Type B pancreatic cell (in vitro differentiated cells): ENCODE measurements at regions not wholly inside any gene's neighbourhood (a gene's known extent, or its start where the extent isn't known, plus 50 kb on each side); places are given as distances from the start of the nearest gene placed in this dataset.

Experiments used
- DNase-seq: peaks from one replicate; pipeline ENCODE4 v3.0.0; 2021; ENCODE audit warnings: mixed read lengths; ENCODE audit not compliant: unreplicated experiment; ENCODE audit errors: extremely low spot score
- H3K27ac Mint-ChIP-seq: 2 replicates; pipeline ENCODE4 v1.8.0; 2021; ENCODE audit warnings: mild to moderate bottlenecking, mixed read lengths
- H3K27me3 Mint-ChIP-seq: 2 replicates; pipeline ENCODE4 v1.8.0; 2021; ENCODE audit warnings: mixed read lengths
- H3K36me3 Mint-ChIP-seq: 2 replicates; pipeline ENCODE4 v1.8.0; 2021; ENCODE audit warnings: mixed read lengths
- H3K4me1 Mint-ChIP-seq: one replicate; pipeline ENCODE4 v1.8.0; 2021; ENCODE audit warnings: mixed read lengths; ENCODE audit not compliant: unreplicated experiment
- H3K4me3 Mint-ChIP-seq: 2 replicates; pipeline ENCODE4 v1.8.0; 2021; ENCODE audit warnings: mild to moderate bottlenecking, mixed read lengths
- H3K9me3 Mint-ChIP-seq: 2 replicates; pipeline ENCODE4 v1.8.0; 2021; ENCODE audit warnings: mixed read lengths
- TF ChIP-seq, protein P1 (sequence below): fragments of 200-600 bp; sonication (generic); conservative IDR thresholded peaks from 2 replicates; pipeline ENCODE4 v1.5.0; 2021; ENCODE audit warnings: antibody characterized with exemption, mild to moderate bottlenecking

DNA sequence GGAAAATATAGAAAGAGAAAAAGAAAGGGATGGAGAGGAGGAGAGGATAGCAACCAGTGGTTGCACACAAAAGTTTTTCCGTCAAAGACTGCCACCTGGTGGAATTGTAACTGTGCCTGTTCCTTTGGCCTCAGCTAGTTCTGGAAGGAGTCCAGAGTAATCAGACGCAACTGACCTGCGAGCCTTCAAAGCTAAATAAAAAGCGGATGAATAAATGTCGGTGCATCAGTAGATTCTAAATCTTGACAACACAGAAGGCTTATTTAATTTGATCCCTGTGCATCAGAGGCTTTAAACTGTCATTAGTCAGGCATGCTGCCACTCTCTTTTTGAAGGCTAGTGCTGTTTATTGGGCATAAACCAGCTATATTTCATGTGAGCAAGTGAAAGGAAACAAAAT is 132.9 kb upstream of the ACO1 start:
- Mint-ChIP-seq H3K27ac (no peak overlapping the region), H3K27me3 (no peaks in the 10 kb centered on the region), H3K36me3 (no peaks in the 10 kb centered on the region), H3K9me3 (no peaks in the 10 kb centered on the region), H3K4me1 (no peaks in the 10 kb centered on the region), H3K4me3 (no peak overlapping the region)
- no peak for DNase-seq
- TF ChIP-seq, protein P1, sequence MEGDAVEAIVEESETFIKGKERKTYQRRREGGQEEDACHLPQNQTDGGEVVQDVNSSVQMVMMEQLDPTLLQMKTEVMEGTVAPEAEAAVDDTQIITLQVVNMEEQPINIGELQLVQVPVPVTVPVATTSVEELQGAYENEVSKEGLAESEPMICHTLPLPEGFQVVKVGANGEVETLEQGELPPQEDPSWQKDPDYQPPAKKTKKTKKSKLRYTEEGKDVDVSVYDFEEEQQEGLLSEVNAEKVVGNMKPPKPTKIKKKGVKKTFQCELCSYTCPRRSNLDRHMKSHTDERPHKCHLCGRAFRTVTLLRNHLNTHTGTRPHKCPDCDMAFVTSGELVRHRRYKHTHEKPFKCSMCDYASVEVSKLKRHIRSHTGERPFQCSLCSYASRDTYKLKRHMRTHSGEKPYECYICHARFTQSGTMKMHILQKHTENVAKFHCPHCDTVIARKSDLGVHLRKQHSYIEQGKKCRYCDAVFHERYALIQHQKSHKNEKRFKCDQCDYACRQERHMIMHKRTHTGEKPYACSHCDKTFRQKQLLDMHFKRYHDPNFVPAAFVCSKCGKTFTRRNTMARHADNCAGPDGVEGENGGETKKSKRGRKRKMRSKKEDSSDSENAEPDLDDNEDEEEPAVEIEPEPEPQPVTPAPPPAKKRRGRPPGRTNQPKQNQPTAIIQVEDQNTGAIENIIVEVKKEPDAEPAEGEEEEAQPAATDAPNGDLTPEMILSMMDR: peak; percentile 85

DNA sequence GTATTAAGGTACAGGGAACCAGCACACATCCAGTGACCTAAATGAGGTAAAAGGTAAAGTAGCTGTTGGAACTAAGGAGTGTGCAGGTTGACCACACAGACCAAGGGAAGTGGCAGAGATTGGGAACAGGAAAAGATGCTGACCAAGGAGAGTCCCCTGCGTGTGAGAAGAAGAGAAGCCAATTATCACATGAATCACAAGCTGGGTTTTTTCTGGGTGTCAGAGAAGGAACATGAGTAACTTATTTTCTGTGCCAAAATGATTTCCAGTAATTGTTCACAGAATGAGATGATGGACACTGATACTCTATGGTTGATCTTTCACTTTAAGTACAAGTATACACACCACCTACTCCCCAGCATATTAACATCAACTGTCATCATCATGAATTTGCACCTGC is 130.7 kb upstream of the ACO1 start:
- Mint-ChIP-seq H3K27me3 (no peaks in the 10 kb centered on the region), H3K4me1 (no peaks in the 10 kb centered on the region), H3K27ac (no peak overlapping the region), H3K36me3 (no peaks in the 10 kb centered on the region), H3K4me3 (no peak overlapping the region), H3K9me3 (no peaks in the 10 kb centered on the region)
- no peak for DNase-seq
- TF ChIP-seq, protein P1: no peak

DNA sequence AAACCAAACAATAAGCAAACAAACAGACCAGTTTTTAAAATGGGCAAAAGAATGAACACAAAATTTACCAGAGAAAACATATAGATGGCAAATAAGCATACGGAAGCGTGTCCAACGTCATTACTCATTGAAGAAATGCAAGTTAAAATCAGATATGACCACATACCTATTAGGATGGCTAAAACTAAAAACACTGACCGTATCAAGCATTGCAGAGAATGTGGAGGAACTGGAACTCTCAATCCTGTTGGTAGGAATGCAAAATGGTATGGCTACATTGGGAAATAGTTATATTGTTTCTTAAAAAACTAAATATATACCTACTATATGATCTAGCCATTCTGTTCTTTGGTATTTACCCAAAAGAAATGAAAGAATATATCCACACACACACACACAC is 129.4 kb upstream of the ACO1 start:
- no peaks in the 10 kb centered on the region for H3K9me3 Mint-ChIP-seq
- H3K4me1 Mint-ChIP-seq: no peaks in the 10 kb centered on the region
- TF ChIP-seq, protein P1: no peak
- no peak overlapping the region for H3K27ac Mint-ChIP-seq
- no peaks in the 10 kb centered on the region for H3K27me3 Mint-ChIP-seq
- H3K4me3 Mint-ChIP-seq: no peak overlapping the region
- H3K36me3 Mint-ChIP-seq: no peaks in the 10 kb centered on the region
- DNase-seq: no peak

DNA sequence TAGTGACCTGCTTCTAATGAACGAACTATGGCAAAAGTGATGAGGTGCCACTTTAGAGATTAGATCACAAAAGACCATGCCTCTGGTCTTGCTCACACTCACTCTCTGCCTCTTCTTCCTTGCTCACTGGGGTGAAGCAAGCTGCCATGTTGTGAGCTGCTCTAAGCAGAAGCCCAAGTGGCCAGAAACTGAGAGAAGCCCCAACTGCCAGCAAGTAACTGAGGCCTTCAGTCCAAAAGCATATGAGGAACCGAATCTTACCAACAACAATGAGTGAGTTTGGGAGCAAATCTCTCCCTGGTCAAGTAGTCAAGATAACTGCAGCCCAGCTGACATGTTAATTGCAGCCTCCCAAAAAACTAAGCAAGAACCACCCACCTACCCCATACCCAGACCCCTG is 126.0 kb upstream of the ACO1 start:
- H3K27ac Mint-ChIP-seq: no peak overlapping the region
- no peaks in the 10 kb centered on the region for H3K27me3 Mint-ChIP-seq
- no peak for DNase-seq
- TF ChIP-seq, protein P1: no peak
- no peaks in the 10 kb centered on the region for H3K4me1 Mint-ChIP-seq
- H3K9me3 Mint-ChIP-seq: no peaks in the 10 kb centered on the region
- H3K36me3 Mint-ChIP-seq: no peaks in the 10 kb centered on the region
- H3K4me3 Mint-ChIP-seq: no peak overlapping the region

DNA sequence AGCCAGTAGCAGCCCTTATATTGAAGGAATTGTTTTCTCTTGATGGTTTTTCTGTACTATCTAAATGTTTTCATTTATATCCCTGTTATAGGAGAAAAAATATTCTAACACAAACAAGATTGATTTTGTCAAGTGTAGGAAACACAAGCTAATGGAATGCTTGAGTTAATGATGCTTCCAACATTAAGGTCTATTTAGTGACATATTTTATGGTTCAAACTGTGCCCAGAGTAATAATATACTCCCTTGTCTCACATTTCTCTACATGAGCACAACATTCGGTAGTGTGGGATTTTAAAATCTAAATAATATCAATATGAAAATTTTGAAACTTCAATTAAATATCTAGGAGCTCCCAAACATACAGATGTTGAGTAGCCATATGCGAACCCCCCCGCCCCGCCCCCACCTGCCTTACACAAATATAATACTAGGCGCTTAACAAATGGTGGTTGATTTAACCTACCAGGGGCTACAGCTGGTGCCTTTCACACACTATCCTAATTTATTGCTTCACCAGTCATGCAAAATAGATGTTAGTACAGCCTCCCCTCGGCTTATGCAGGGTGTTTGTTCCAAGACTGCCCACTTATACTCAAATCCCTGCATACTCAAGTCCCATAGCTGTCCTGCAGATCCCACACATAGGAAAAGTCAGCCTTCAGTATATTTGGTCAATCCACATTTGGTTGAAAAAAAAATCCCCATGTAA is 124.1 kb upstream of the ACO1 start:
- no peak for DNase-seq
- no peaks in the 10 kb centered on the region for H3K4me1 Mint-ChIP-seq
- H3K27me3 Mint-ChIP-seq: no peaks in the 10 kb centered on the region
- TF ChIP-seq, protein P1: no peak
- no peaks in the 10 kb centered on the region for H3K9me3 Mint-ChIP-seq
- H3K27ac Mint-ChIP-seq: no peak overlapping the region
- H3K4me3 Mint-ChIP-seq: no peak overlapping the region
- no peaks in the 10 kb centered on the region for H3K36me3 Mint-ChIP-seq
